Left ventricle myocardium inferior (tissue), 1 donor: ENCODE measurements at regions not wholly inside any gene's neighbourhood (a gene's known extent, or its start where the extent isn't known, plus 50 kb on each side); places are given as distances from the start of the nearest gene placed in this dataset.

Experiments used
- DNase-seq: peaks from one replicate; pipeline ENCODE4 v3.0.0-alpha.2; 2020
- H3K27ac ChIP-seq: fragments of 200-600 bp; replicated peaks from 2 replicates; pipeline ENCODE4 v1.8.0; 2021
- H3K27me3 ChIP-seq: fragments of 200-600 bp; 2 replicates; pipeline ENCODE4 v1.8.0; 2021; ENCODE audit warnings: low read depth
- H3K36me3 ChIP-seq: fragments of 200-600 bp; 2 replicates; pipeline ENCODE4 v1.8.0; 2021
- H3K4me1 ChIP-seq: fragments of 200-600 bp; 2 replicates; pipeline ENCODE4 v1.8.0; 2021
- H3K4me3 ChIP-seq: fragments of 200-600 bp; 2 replicates; pipeline ENCODE4 v1.8.0; 2021; ENCODE audit warnings: mild to moderate bottlenecking, moderate library complexity
- H3K9me3 ChIP-seq: fragments of 200-600 bp; replicated peaks from 2 replicates; pipeline ENCODE4 v1.8.0; 2021
- intact Hi-C: fragments of 100-400 bp; cut with micrococcal nuclease; formaldehyde crosslinking; loops from one replicate; pipeline ENCODE4 v1.11.0; 2022
- TF ChIP-seq, protein P1 (sequence below): fragments of 200-600 bp; IDR thresholded peaks from 2 replicates; pipeline ENCODE4 v1.8.0; 2021; ENCODE audit warnings: antibody characterized with exemption, mild to moderate bottlenecking, borderline replicate concordance
- donor health status: DM: no; HTN: yes; CAD: no; lungs with severe emphysema.

DNA sequence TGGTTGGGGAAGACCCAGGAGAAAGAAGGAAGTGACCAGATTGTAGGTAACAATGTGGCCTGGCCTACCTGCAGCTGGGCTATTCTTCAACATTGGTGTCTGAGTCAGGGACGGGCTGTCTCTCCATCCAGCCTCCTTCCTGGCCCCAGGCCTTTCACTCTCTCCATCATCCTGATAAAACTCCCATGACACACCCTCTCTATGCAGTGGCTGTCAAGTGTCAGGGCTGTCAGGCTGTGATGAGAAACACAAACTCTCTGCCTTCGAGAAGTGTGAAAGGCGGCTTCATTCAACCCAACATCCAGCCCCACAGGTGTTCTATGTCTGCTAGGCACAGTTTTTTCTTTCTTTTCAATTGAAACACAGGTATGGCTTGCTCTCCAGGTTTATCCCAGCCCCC lies 153.3 kb upstream of the VSTM2B start:
- intact Hi-C loops, result no loop called here
- H3K9me3 ChIP-seq, result no peaks in the 10 kb centered on the region
- no peak for DNase-seq
- H3K4me3 ChIP-seq, result no peak overlapping the region
- H3K4me1 ChIP-seq, result no peaks in the 10 kb centered on the region
- H3K36me3 ChIP-seq, result no peaks in the 10 kb centered on the region
- H3K27ac ChIP-seq, result no peak overlapping the region
- TF ChIP-seq, protein P1, sequence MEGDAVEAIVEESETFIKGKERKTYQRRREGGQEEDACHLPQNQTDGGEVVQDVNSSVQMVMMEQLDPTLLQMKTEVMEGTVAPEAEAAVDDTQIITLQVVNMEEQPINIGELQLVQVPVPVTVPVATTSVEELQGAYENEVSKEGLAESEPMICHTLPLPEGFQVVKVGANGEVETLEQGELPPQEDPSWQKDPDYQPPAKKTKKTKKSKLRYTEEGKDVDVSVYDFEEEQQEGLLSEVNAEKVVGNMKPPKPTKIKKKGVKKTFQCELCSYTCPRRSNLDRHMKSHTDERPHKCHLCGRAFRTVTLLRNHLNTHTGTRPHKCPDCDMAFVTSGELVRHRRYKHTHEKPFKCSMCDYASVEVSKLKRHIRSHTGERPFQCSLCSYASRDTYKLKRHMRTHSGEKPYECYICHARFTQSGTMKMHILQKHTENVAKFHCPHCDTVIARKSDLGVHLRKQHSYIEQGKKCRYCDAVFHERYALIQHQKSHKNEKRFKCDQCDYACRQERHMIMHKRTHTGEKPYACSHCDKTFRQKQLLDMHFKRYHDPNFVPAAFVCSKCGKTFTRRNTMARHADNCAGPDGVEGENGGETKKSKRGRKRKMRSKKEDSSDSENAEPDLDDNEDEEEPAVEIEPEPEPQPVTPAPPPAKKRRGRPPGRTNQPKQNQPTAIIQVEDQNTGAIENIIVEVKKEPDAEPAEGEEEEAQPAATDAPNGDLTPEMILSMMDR, result no peak
- H3K27me3 ChIP-seq, result peaks cover 89% of the 10 kb centered on the region

GRCh38 chr19:29372921-29373797 lies 152.6 kb upstream of the VSTM2B start:
- H3K4me1 ChIP-seq, result no peaks in the 10 kb centered on the region
- H3K27me3 ChIP-seq, result peaks cover 90% of the 10 kb centered on the region
- H3K27ac ChIP-seq, result no peak overlapping the region
- TF ChIP-seq, protein P1, result no peak
- intact Hi-C loops, result no loop called here
- H3K4me3 ChIP-seq, result no peak overlapping the region
- no peak for DNase-seq
- H3K9me3 ChIP-seq, result no peaks in the 10 kb centered on the region
- no peaks in the 10 kb centered on the region for H3K36me3 ChIP-seq

GRCh38 chr19:29375429-29376119 lies 150.2 kb upstream of the VSTM2B start:
- intact Hi-C loops, result no loop called here

GRCh38 chr19:29376855-29377354 lies 148.9 kb upstream of the VSTM2B start:
- Histone ChIP-seq H3K36me3 (no peaks in the 10 kb centered on the region), H3K9me3 (no peaks in the 10 kb centered on the region), H3K27ac (no peak overlapping the region), H3K27me3 (peaks cover 95% of the 10 kb centered on the region), H3K4me1 (no peaks in the 10 kb centered on the region), H3K4me3 (no peak overlapping the region)
- intact Hi-C loops, result no loop called here
- TF ChIP-seq, protein P1, result no peak
- DNase-seq, result no peak

More at GRCh38 chr19:29375429-29376119, 150.2 kb upstream of the VSTM2B start:
- Histone ChIP-seq H3K9me3 (no peaks in the 10 kb centered on the region), H3K4me1 (no peaks in the 10 kb centered on the region), H3K27me3 (peaks cover 94% of the 10 kb centered on the region), H3K36me3 (no peaks in the 10 kb centered on the region), H3K4me3 (no peak overlapping the region), H3K27ac (no peak overlapping the region)
- DNase-seq, result no peak
- TF ChIP-seq, protein P1, result no peak

DNA sequence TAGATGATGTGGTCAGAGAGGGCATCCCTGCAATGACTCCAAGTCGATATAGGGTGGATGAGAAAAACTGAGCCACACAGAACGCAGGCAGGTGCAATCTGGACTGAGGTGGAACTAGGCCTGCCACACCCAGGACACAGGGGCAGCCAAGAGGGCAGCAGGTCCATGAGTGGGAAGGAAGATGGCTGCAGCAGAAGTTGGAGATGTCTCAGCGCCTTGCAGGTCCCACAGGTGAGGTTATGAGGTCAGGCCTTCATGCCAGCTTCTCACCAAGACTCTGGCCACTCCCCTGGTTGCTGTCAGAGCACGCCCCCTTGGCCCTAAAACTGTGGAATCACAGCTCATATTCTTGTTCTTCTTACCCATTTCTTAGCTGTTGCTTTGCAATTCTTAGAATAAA lies 147.7 kb upstream of the VSTM2B start:
- no peak for DNase-seq
- Histone ChIP-seq H3K36me3 (no peaks in the 10 kb centered on the region), H3K4me1 (no peaks in the 10 kb centered on the region), H3K4me3 (no peak overlapping the region), H3K27me3 (peaks cover 93% of the 10 kb centered on the region), H3K27ac (no peak overlapping the region), H3K9me3 (no peaks in the 10 kb centered on the region)
- intact Hi-C loops, result no loop called here
- TF ChIP-seq, protein P1, result no peak
